GM12801 (cell line): ENCODE measurements at regions not wholly inside any gene's neighbourhood (a gene's known extent, or its start where the extent isn't known, plus 50 kb on each side); places are given as distances from the start of the nearest gene placed in this dataset.

Source experiments
- TF ChIP-seq, protein P1 (sequence below): IDR thresholded peaks from one replicate; pipeline ENCODE4 v1.5.1; 2011; ENCODE audit warnings: control low read depth; ENCODE audit not compliant: insufficient read length; ENCODE audit errors: extremely low read depth

DNA sequence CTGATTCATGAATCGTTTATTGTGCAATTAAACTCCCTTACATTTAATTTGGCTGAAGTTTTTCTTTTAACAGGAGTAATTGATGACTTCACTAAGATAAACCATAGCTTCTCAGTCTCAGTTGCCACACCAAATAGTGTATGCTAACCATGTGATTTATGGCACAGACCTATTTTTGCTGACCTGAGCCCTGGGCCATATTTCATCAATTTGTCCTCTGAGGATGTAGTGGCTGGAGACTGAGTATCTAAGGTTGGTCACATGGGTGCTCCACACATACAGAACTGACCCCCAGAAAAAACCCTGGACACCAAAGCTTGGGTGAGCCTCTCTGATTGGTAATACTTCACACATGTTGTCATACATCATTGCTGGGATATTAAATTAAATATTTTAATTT lies 255.1 kb downstream of the NEDD1 start:
- TF ChIP-seq, protein P1, sequence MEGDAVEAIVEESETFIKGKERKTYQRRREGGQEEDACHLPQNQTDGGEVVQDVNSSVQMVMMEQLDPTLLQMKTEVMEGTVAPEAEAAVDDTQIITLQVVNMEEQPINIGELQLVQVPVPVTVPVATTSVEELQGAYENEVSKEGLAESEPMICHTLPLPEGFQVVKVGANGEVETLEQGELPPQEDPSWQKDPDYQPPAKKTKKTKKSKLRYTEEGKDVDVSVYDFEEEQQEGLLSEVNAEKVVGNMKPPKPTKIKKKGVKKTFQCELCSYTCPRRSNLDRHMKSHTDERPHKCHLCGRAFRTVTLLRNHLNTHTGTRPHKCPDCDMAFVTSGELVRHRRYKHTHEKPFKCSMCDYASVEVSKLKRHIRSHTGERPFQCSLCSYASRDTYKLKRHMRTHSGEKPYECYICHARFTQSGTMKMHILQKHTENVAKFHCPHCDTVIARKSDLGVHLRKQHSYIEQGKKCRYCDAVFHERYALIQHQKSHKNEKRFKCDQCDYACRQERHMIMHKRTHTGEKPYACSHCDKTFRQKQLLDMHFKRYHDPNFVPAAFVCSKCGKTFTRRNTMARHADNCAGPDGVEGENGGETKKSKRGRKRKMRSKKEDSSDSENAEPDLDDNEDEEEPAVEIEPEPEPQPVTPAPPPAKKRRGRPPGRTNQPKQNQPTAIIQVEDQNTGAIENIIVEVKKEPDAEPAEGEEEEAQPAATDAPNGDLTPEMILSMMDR: no peak

- TF ChIP-seq, protein P1: no peak
Observed at GRCh38 chr12:97164936-97165335, 257.9 kb downstream of the NEDD1 start.

- TF ChIP-seq, protein P1: no peak
Observed at GRCh38 chr12:97167598-97167997, 260.5 kb downstream of the NEDD1 start.

DNA sequence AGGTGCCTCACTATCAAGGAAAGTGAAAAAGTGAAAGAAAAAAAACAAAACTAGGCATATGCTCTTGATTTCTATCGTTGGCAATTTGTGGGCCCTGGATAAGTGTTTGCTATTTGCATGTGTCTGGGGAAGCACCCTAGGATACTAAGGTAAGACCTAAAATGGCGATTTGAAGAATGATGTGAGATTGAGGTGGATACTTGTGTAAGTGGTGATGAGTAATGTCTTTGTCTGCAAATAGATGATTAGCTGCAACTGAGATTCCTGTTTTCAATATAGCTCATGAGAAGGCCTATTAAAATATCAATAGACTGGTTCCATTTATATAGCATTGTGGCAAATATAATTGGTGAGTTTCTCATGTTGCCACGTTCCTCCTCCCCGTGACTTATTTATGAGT lies 261.7 kb downstream of the NEDD1 start:
- TF ChIP-seq, protein P1: no peak

DNA sequence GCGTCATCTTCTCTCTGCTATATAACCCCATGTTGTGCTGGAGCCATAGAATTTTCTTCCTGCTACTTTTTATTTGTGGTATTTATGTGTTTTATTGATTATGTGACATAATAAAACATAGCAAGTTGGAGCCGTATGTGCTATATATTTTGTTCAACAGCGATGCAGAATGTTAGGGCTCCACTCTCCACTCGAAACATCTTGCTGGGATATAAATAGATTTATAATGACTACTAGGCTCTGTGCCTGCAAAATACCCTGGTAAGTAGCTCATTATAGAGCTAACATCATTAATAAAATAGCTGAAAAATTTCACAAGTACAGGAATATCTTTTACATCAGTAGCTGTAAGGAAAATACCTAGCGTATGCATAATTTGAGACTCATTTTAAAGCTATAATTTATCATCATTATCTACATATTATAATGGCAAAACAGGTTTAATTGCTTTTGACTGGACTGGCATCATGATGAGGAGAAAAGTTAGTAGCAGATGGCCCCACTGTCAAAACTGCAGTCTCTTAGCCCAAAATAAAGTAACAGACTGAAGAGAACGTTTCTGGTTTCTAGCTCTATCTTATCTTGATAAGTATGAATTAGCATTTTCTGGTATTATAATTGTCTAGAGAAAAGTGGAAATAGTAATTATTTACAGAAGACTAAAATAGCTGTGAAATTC lies 263.0 kb downstream of the NEDD1 start:
- TF ChIP-seq, protein P1: no peak

GRCh38 chr12:97173688-97174410 lies 266.8 kb downstream of the NEDD1 start:
- TF ChIP-seq, protein P1: no peak

- TF ChIP-seq, protein P1: no peak
Observed at GRCh38 chr12:97177481-97177880, 270.4 kb downstream of the NEDD1 start.
